ENCODE measurements at regions not wholly inside any gene's neighbourhood (a gene's known extent, or its start where the extent isn't known, plus 50 kb on each side); places are given as distances from the start of the nearest gene placed in this dataset.
A peak's percentile ranks its signal among the peaks of the same experiment; 100 is the strongest.

GRCh38 chr2:106581328-106581727 is 94.2 kb downstream of the CD8B2 start:
- Histone ChIP-seq H3K79me2 (ENCODE audit: insufficient read depth, low read depth, low read length) (no peaks in the 10 kb centered on the region), H3K4me2 (ENCODE audit: low read length) (no peak overlapping the region; the same call in 1 of the 2 replicates), H3K9me3 (ENCODE audit: low read length) (no peaks in the 10 kb centered on the region), H4K20me1 (ENCODE audit: insufficient read depth, low read length) (no peaks in the 10 kb centered on the region), H3K4me3 (ENCODE audit: low read depth, low read length, poor library complexity, severe bottlenecking) (no peak overlapping the region), H2AFZ (ENCODE audit: low read length) (no peak overlapping the region), H3K9me2 (ENCODE audit: insufficient read depth, low read length) (no peaks in the 10 kb centered on the region), H3K36me3 (ENCODE audit: insufficient read depth, low read length) (no peaks in the 10 kb centered on the region), H3K27ac (ENCODE audit: low read depth, low read length, poor library complexity, severe bottlenecking) (no peak overlapping the region), H3K4me1 (ENCODE audit: insufficient read depth, low read length, poor library complexity, severe bottlenecking) (no peaks in the 10 kb centered on the region)
- ChIA-PET CTCF (ENCODE audit: unreplicated experiment) (interaction anchor here (0.6 kb wide), 1 partner anchor 250 kb away, joined by 3 read pairs; no protein-coding TSS in a partner anchor), POLR2A (no interaction called here)
- TF ChIP-seq EZH2phosphoT487 (IDR thresholded peaks at IDR 0.05; ENCODE audit: borderline replicate concordance, low read depth, low read length), result no peak
- TF ChIP-seq CTCF (conservative IDR thresholded peaks at IDR 0.05; ENCODE audit: low read length), result no peak
- no peak for DNase-seq (ENCODE audit: low spot score)
- intact Hi-C loops (cut with micrococcal nuclease; ENCODE audit: unreplicated experiment), result no loop called here
- BruUV-seq (replicated peaks), result no TSS peak

- TF ChIP-seq EZH2phosphoT487 (IDR thresholded peaks at IDR 0.05; ENCODE audit: borderline replicate concordance, low read depth, low read length), result no peak
- H3K27ac ChIP-seq (ENCODE audit: low read depth, low read length, poor library complexity, severe bottlenecking), result no peak overlapping the region
- H4K20me1 ChIP-seq (ENCODE audit: insufficient read depth, low read length), result no peaks in the 10 kb centered on the region
- H3K9me2 ChIP-seq (ENCODE audit: insufficient read depth, low read length), result no peaks in the 10 kb centered on the region
- H2AFZ ChIP-seq (ENCODE audit: low read length), result peak overlapping the region; percentile 72; the same call in 1 of the 2 replicates
- ChIA-PET POLR2A (no interaction called here), CTCF (ENCODE audit: unreplicated experiment) (no interaction called here)
- H3K4me3 ChIP-seq (ENCODE audit: low read depth, low read length, poor library complexity, severe bottlenecking), result peak overlapping the region; percentile 61
- peak overlapping the region; percentile 79 for H3K4me2 ChIP-seq (ENCODE audit: low read length)
- intact Hi-C loops (cut with micrococcal nuclease; ENCODE audit: unreplicated experiment), result no loop called here
- DNase-seq (ENCODE audit: low spot score), result no peak
- no peaks in the 10 kb centered on the region for H3K36me3 ChIP-seq (ENCODE audit: insufficient read depth, low read length)
- BruUV-seq (replicated peaks), result no TSS peak
- H3K4me1 ChIP-seq (ENCODE audit: insufficient read depth, low read length, poor library complexity, severe bottlenecking), result no peaks in the 10 kb centered on the region
- H3K79me2 ChIP-seq (ENCODE audit: insufficient read depth, low read depth, low read length), result no peaks in the 10 kb centered on the region
- H3K9me3 ChIP-seq (ENCODE audit: low read length), result no peaks in the 10 kb centered on the region
Observed at GRCh38 chr2:106581755-106582147, 94.6 kb downstream of the CD8B2 start.

GRCh38 chr2:106582148-106583143 is 95.3 kb downstream of the CD8B2 start:
- TF ChIP-seq CTCF (conservative IDR thresholded peaks at IDR 0.05; ENCODE audit: low read length) (peak; percentile 92), EZH2phosphoT487 (IDR thresholded peaks at IDR 0.05; ENCODE audit: borderline replicate concordance, low read depth, low read length) (no peak)
- Histone ChIP-seq H2AFZ (ENCODE audit: low read length) (peak overlapping the region; percentile 72; the same call in 1 of the 2 replicates), H4K20me1 (ENCODE audit: insufficient read depth, low read length) (no peaks in the 10 kb centered on the region), H3K9me3 (ENCODE audit: low read length) (no peaks in the 10 kb centered on the region), H3K4me1 (ENCODE audit: insufficient read depth, low read length, poor library complexity, severe bottlenecking) (no peaks in the 10 kb centered on the region), H3K27ac (ENCODE audit: low read depth, low read length, poor library complexity, severe bottlenecking) (no peak overlapping the region), H3K9me2 (ENCODE audit: insufficient read depth, low read length) (no peaks in the 10 kb centered on the region), H3K79me2 (ENCODE audit: insufficient read depth, low read depth, low read length) (no peaks in the 10 kb centered on the region), H3K4me3 (ENCODE audit: low read depth, low read length, poor library complexity, severe bottlenecking) (peak overlapping the region; percentile 61), H3K4me2 (ENCODE audit: low read length) (peak overlapping the region; percentile 79), H3K36me3 (ENCODE audit: insufficient read depth, low read length) (no peaks in the 10 kb centered on the region)
- DNase-seq (ENCODE audit: low spot score), result peak; percentile 50
- CTCF ChIA-PET (ENCODE audit: unreplicated experiment), result no interaction called here
- no TSS peak for BruUV-seq (replicated peaks)
- intact Hi-C loops (cut with micrococcal nuclease; ENCODE audit: unreplicated experiment), result no loop called here
- POLR2A ChIA-PET, result interaction anchor here (0.7 kb wide), 1 partner anchor 724 kb away, joined by 4 read pairs; no protein-coding TSS in a partner anchor

Data from OCI-LY7 (cell line).